ENCODE measurements at regions not wholly inside any gene's neighbourhood (a gene's known extent, or its start where the extent isn't known, plus 50 kb on each side); places are given as distances from the start of the nearest gene placed in this dataset.
A peak's percentile ranks its signal among the peaks of the same experiment; 100 is the strongest.

GRCh38 chr1:198809247-198809646 lies 170.4 kb downstream of the PTPRC start:
- H3K36me3 Mint-ChIP-seq (ENCODE audit: low read depth): no peaks in the 10 kb centered on the region
- peaks cover 8% of the 10 kb centered on the region for H3K4me1 Mint-ChIP-seq (ENCODE audit: low read depth)
- no peak overlapping the region for H3K27ac Mint-ChIP-seq
- H3K4me3 Mint-ChIP-seq: no peak overlapping the region
- intact Hi-C loops (cut with micrococcal nuclease): no loop called here
- H3K27me3 Mint-ChIP-seq: no peaks in the 10 kb centered on the region
- peaks cover 35% of the 10 kb centered on the region for H3K9me3 Mint-ChIP-seq

GRCh38 chr1:198811449-198811848 lies 172.6 kb downstream of the PTPRC start:
- peaks cover 8% of the 10 kb centered on the region for H3K4me1 Mint-ChIP-seq (ENCODE audit: low read depth)
- H3K27me3 Mint-ChIP-seq: no peaks in the 10 kb centered on the region
- intact Hi-C loops (cut with micrococcal nuclease): no loop called here
- H3K4me3 Mint-ChIP-seq: no peak overlapping the region
- peaks cover 57% of the 10 kb centered on the region for H3K9me3 Mint-ChIP-seq
- no peak overlapping the region for H3K27ac Mint-ChIP-seq
- H3K36me3 Mint-ChIP-seq (ENCODE audit: low read depth): no peaks in the 10 kb centered on the region

- intact Hi-C loops (cut with micrococcal nuclease): no loop called here
- H3K36me3 Mint-ChIP-seq (ENCODE audit: low read depth): no peaks in the 10 kb centered on the region
- no peaks in the 10 kb centered on the region for H3K27me3 Mint-ChIP-seq
- no peak overlapping the region for H3K4me3 Mint-ChIP-seq
- H3K9me3 Mint-ChIP-seq: no peaks in the 10 kb centered on the region
- H3K27ac Mint-ChIP-seq: no peak overlapping the region
- H3K4me1 Mint-ChIP-seq (ENCODE audit: low read depth): no peaks in the 10 kb centered on the region
Observed at GRCh38 chr1:198823626-198824025, 184.8 kb downstream of the PTPRC start.

GRCh38 chr1:198825254-198825653 lies 186.4 kb downstream of the PTPRC start:
- H3K4me3 Mint-ChIP-seq: no peak overlapping the region
- H3K27ac Mint-ChIP-seq: no peak overlapping the region
- no peaks in the 10 kb centered on the region for H3K27me3 Mint-ChIP-seq
- intact Hi-C loops (cut with micrococcal nuclease): no loop called here
- H3K9me3 Mint-ChIP-seq: no peaks in the 10 kb centered on the region
- no peaks in the 10 kb centered on the region for H3K36me3 Mint-ChIP-seq (ENCODE audit: low read depth)
- H3K4me1 Mint-ChIP-seq (ENCODE audit: low read depth): peaks cover 5% of the 10 kb centered on the region

GRCh38 chr1:198829356-198829755 lies 190.5 kb downstream of the PTPRC start:
- H3K4me3 Mint-ChIP-seq: no peak overlapping the region
- intact Hi-C loops (cut with micrococcal nuclease): no loop called here
- peaks cover 5% of the 10 kb centered on the region for H3K4me1 Mint-ChIP-seq (ENCODE audit: low read depth)
- H3K9me3 Mint-ChIP-seq: peaks cover under 1% of the 10 kb centered on the region
- H3K27ac Mint-ChIP-seq: peak overlapping the region; percentile 32
- no peaks in the 10 kb centered on the region for H3K36me3 Mint-ChIP-seq (ENCODE audit: low read depth)
- H3K27me3 Mint-ChIP-seq: no peaks in the 10 kb centered on the region

GRCh38 chr1:198829944-198830343 lies 191.1 kb downstream of the PTPRC start:
- H3K9me3 Mint-ChIP-seq: peaks cover 6% of the 10 kb centered on the region
- peak overlapping the region; percentile 32 for H3K27ac Mint-ChIP-seq
- H3K27me3 Mint-ChIP-seq: no peaks in the 10 kb centered on the region
- no peak overlapping the region for H3K4me3 Mint-ChIP-seq
- intact Hi-C loops (cut with micrococcal nuclease): no loop called here
- H3K36me3 Mint-ChIP-seq (ENCODE audit: low read depth): no peaks in the 10 kb centered on the region
- peaks cover 5% of the 10 kb centered on the region for H3K4me1 Mint-ChIP-seq (ENCODE audit: low read depth)

- Mint-ChIP-seq H3K36me3 (ENCODE audit: low read depth) (no peaks in the 10 kb centered on the region), H3K4me3 (no peak overlapping the region), H3K27ac (no peak overlapping the region), H3K4me1 (ENCODE audit: low read depth) (peaks cover 5% of the 10 kb centered on the region), H3K27me3 (no peaks in the 10 kb centered on the region), H3K9me3 (peaks cover 10% of the 10 kb centered on the region)
- intact Hi-C loops (cut with micrococcal nuclease): no loop called here
Observed at GRCh38 chr1:198830412-198830811, 191.6 kb downstream of the PTPRC start.

GRCh38 chr1:198833706-198834503 lies 195.1 kb downstream of the PTPRC start:
- Mint-ChIP-seq H3K4me1 (ENCODE audit: low read depth) (peaks cover 13% of the 10 kb centered on the region), H3K27ac (no peak overlapping the region), H3K9me3 (peaks cover 10% of the 10 kb centered on the region), H3K36me3 (ENCODE audit: low read depth) (no peaks in the 10 kb centered on the region), H3K27me3 (no peaks in the 10 kb centered on the region), H3K4me3 (no peak overlapping the region)
- intact Hi-C loops (cut with micrococcal nuclease): no loop called here

- Mint-ChIP-seq H3K9me3 (peaks cover 10% of the 10 kb centered on the region), H3K27ac (peak overlapping the region; percentile 23), H3K36me3 (ENCODE audit: low read depth) (no peaks in the 10 kb centered on the region), H3K4me1 (ENCODE audit: low read depth) (peaks cover 12% of the 10 kb centered on the region), H3K27me3 (no peaks in the 10 kb centered on the region), H3K4me3 (no peak overlapping the region)
- intact Hi-C loops (cut with micrococcal nuclease): no loop called here
Observed at GRCh38 chr1:198837278-198838021, 198.6 kb downstream of the PTPRC start.

- intact Hi-C loops (cut with micrococcal nuclease): no loop called here
- H3K36me3 Mint-ChIP-seq (ENCODE audit: low read depth): no peaks in the 10 kb centered on the region
- no peak overlapping the region for H3K4me3 Mint-ChIP-seq
- no peaks in the 10 kb centered on the region for H3K27me3 Mint-ChIP-seq
- H3K4me1 Mint-ChIP-seq (ENCODE audit: low read depth): peaks cover 12% of the 10 kb centered on the region
- peaks cover 10% of the 10 kb centered on the region for H3K9me3 Mint-ChIP-seq
- no peak overlapping the region for H3K27ac Mint-ChIP-seq
Observed at GRCh38 chr1:198838022-198838342, 199.1 kb downstream of the PTPRC start.

- H3K27me3 Mint-ChIP-seq: no peaks in the 10 kb centered on the region
- no peak overlapping the region for H3K4me3 Mint-ChIP-seq
- H3K4me1 Mint-ChIP-seq (ENCODE audit: low read depth): peaks cover 12% of the 10 kb centered on the region
- H3K9me3 Mint-ChIP-seq: no peaks in the 10 kb centered on the region
- intact Hi-C loops (cut with micrococcal nuclease): no loop called here
- H3K27ac Mint-ChIP-seq: no peak overlapping the region
- H3K36me3 Mint-ChIP-seq (ENCODE audit: low read depth): no peaks in the 10 kb centered on the region
Observed at GRCh38 chr1:198841477-198841876, 202.6 kb downstream of the PTPRC start.

GRCh38 chr1:198842686-198843085 lies 203.8 kb downstream of the PTPRC start:
- Mint-ChIP-seq H3K36me3 (ENCODE audit: low read depth) (no peaks in the 10 kb centered on the region), H3K27me3 (no peaks in the 10 kb centered on the region), H3K27ac (no peak overlapping the region), H3K9me3 (no peaks in the 10 kb centered on the region), H3K4me1 (ENCODE audit: low read depth) (peaks cover 6% of the 10 kb centered on the region), H3K4me3 (no peak overlapping the region)
- intact Hi-C loops (cut with micrococcal nuclease): no loop called here

- intact Hi-C loops (cut with micrococcal nuclease): no loop called here
- no peaks in the 10 kb centered on the region for H3K36me3 Mint-ChIP-seq (ENCODE audit: low read depth)
- H3K9me3 Mint-ChIP-seq: no peaks in the 10 kb centered on the region
- H3K4me3 Mint-ChIP-seq: no peak overlapping the region
- no peaks in the 10 kb centered on the region for H3K27me3 Mint-ChIP-seq
- no peak overlapping the region for H3K27ac Mint-ChIP-seq
- H3K4me1 Mint-ChIP-seq (ENCODE audit: low read depth): peaks cover 5% of the 10 kb centered on the region
Observed at GRCh38 chr1:198845271-198845670, 206.4 kb downstream of the PTPRC start.

GRCh38 chr1:198845851-198846250 lies 207.0 kb downstream of the PTPRC start:
- intact Hi-C loops (cut with micrococcal nuclease): no loop called here
- no peaks in the 10 kb centered on the region for H3K27me3 Mint-ChIP-seq
- no peak overlapping the region for H3K4me3 Mint-ChIP-seq
- H3K4me1 Mint-ChIP-seq (ENCODE audit: low read depth): peaks cover 5% of the 10 kb centered on the region
- no peak overlapping the region for H3K27ac Mint-ChIP-seq
- no peaks in the 10 kb centered on the region for H3K9me3 Mint-ChIP-seq
- no peaks in the 10 kb centered on the region for H3K36me3 Mint-ChIP-seq (ENCODE audit: low read depth)
